HG03354 (cell line): ENCODE measurements at regions not wholly inside any gene's neighbourhood (a gene's known extent, or its start where the extent isn't known, plus 50 kb on each side); places are given as distances from the start of the nearest gene placed in this dataset.
"Not testable (repeated sequence)": the region's sequence is repeated elsewhere in the genome, so short reads cannot be mapped to it uniquely, and the experiment has no call there.

ENCODE experiments used
- ATAC-seq: cut with Tn5 transposase; IDR thresholded peaks from one replicate; pipeline ENCODE4 v1.9.1; 2021; ENCODE audit warnings: mild to moderate bottlenecking; ENCODE audit not compliant: unreplicated experiment, poor library complexity, severe bottlenecking

DNA sequence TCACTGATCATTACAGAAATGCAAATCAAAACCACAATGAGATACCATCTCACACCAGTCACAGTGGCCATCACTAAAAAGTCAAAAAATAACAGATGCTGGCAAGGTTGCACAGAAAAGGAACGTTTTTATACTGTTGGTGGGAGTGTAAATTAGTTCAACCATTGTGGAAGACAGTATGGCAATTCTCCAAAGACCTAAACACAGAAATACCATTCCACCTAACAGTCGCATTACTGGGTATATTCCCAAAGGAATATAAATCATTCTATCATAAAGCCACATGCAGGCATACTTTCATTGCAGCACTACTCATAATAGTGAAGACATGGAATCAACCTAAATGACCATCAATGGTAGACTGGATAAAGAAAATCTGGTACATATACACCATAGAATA lies 83.2 kb upstream of the ARID5B start:
- ATAC-seq, result not testable (repeated sequence)

DNA sequence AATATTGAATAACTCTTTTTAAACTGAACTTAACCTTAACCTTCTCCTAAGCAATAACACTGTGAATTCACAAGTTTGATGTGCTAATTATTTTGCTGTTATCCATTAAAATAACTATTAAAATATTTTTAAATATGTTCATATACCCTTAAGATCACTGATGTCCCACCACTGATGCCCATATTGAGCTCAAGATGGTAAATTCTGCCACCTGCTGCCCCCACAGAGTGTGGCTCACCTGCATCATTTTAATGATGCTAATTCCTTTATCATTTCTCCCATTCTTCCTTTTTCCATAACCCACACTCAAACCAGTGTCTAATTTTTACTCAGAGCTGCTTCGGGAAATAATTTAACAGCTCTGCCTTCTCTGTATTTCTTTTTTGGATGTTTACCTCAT lies 82.3 kb upstream of the ARID5B start:
- ATAC-seq, result no peak

DNA sequence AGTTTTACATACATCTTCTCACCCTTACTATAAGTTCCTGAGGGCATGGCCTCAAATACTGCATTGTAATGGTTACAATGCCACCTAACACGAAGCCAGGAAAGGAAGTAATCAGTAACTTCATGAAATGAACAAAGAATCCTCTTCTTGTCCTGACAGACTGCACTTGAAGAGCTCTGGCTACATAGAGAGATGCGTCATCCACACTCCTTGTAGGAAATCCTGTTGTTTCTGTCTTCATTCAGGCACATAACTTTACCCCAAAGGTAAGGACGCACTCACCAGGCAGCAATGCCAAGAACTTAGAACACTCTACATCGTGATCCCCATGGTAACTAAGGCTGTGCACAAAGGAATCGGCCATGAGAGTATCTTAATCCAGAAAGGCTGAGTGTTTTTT lies 80.3 kb upstream of the ARID5B start:
- no peak for ATAC-seq

DNA sequence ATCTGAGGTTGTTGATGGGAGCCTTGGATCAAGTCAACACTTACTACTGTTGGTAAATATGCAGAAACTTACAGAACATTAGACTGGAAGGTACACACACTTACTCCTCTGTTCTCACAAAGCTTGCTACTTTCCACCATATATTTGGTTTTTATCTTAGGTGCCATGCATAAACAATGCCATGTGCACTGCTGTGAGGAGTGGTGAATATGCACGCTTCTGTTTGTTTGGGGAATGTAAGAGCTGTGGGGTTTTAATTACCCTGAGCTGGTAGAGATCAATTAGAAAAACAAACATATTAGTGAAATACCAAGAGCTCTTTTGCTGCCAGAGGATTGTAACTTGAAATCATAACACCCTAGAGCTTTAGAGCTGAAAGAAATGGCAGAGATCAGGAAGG lies 79.8 kb upstream of the ARID5B start:
- ATAC-seq, result no peak

DNA sequence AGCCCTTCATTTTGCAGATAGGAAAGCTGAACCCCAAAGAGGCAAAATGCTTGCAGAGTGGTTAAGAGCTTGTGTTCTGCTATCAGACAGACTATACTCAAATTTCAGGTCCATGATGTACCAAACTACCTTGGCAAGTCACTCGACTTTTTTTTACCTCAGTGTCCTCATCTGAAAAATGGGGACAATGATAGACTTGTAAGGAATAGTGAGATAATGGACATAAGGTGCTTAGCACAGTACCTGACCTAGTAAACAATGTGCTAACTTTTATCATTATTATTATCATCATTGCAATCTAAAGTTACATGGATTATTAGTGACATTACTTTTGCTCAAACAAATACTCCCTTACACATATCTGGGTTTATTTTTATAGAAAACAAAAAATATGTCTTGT lies 79.4 kb upstream of the ARID5B start:
- ATAC-seq, result no peak

DNA sequence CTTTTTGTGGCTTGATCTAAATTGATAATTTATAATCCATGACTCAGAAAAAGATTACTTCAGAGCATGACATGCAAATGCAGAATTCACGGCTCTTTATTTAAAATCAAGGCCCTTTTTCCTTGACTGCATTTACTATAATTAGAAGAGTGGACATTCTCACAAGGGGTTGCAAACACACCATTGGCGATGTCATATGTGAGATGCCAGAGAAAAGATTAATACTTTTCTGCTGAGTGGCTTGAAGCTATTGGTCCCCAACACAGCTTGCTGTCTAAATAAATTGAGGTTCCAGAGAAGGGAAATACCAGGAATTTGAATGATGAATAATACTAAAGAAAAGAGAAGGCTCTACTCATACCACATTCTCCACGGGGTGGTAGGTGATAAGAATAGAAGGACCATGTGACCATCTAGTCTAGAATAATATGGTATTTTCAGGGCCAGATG lies 78.7 kb upstream of the ARID5B start:
- ATAC-seq, result no peak

DNA sequence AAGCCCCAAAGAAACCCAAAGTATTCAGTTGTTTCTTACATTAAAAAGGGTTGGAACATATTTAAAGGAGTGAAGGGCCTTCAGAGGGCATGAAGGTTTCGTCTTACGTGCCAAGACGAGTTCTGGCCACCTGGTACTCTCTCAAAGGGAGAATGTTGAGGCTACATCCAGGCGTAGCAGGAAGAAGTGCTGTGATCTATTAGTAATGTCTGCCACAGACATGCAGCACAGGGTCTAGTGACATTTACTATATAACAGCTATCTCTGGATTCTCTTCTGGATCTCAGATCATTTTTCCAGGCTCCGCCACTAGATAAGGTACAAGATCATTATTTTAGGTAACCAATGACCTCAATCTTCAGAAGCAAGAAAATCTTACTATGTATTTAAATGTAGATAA lies 76.5 kb upstream of the ARID5B start:
- ATAC-seq, result no peak

DNA sequence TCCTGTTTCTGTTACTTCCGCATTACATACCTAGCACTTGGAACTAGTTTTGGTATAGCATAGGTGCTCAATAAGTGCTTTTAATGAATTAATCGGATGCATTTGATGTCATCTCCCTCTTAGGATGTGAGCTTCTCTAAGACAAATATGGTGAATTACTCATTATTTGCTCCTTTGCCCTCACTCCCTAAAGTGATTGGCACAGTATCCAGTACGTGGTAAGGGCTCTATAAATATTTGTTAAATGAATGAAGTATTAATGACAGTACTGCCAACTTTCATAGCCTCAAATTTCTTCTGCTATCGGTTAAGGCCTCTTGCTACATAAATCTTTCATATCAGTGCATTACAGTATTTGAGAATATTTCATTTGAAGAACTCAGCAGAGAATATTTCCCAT lies 75.9 kb upstream of the ARID5B start:
- ATAC-seq, result no peak

DNA sequence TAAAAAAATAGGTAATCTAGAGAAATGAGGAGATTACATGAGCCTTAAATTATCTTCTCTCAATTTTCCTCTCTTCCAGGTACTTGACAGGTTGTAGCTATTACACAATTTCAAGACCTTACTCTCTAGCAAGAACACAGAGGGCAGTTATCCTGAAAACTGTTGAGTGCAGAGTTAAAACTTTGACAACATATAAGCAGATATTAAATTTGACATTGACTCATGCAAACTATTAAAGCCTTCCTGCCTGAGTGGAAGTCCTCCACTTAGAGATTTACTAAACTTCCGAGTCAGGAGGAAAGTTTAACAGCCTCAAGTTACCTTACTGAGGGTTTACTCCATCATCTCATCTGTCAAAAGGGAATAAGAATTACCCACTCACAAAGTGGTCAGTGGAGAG lies 73.5 kb upstream of the ARID5B start:
- ATAC-seq, result no peak

DNA sequence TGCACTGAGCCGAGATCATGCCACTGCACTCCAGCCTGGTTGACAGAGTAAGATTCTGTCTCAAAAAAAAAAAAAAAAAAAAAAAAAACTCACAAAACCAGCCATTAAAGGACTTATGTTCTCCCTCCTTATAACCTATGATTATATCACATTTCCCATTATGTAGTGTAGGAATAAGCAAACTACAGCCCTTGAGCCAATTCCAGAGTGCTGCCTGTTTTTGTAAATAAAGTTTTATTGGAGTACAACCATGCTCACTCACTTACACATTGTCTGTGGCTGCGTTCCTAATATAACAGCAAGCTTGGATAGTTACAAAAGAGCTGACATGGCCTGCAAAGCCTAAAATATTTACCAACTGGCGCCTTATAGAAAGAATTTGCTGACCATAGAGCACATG lies 72.7 kb upstream of the ARID5B start:
- no peak for ATAC-seq

DNA sequence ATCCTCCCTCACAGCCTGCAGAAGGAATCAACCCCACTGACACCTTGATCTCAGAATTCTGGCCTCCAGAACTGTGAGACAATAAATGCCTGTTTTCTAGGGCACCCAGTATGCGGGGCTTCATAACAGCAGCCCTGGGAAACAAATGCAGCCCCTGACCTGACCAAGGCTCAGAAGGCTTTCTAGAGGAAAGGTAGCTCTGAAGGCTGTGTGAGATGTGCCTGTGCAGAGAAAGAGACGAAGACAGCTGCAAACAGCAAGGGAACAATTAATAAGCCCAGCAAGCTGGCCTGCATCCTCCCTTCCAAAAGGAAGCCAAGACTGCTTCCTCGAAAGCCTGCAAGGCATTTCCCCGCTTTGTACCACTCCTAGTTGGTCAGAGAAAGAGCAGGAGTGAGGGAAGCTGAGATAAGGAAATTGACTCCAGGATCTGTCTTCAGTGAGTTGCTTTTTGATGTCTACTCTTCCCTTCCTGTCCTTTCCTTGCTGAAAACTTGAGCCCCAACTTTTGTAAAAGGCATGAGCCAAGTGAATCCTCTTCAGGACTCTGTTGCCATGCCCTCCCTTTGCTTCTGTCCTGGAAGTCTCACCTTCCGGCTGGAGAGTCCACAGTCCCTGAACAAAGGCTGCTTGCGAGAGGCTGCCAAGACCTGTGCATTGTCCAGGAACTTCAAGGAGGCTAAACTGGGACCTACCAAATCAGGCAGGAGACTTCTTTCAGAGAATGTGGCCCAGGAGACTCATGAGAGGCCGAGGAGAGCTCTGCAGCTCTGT lies 71.2 kb upstream of the ARID5B start:
- ATAC-seq, result no peak

DNA sequence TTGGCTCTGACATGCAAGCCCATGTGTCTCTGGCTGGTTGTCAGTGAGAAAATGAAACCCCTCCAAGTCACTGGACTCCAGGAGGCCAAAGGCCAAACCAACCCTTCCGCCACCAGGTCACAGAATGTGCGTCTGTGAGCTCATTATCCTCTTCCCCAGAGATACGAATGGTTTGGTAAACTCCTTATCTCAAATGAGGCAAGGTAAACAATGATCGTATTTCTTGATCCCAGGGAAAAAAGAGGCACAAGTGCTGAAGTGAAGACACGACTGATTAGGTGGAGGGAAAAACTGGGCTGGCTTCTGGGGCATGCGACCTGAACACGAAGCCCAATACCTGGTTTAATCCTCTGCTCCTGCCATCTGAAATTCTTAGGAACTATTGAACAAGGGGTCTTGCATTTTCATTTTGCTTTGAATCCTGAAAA lies 70.6 kb upstream of the ARID5B start:
- ATAC-seq, result no peak

DNA sequence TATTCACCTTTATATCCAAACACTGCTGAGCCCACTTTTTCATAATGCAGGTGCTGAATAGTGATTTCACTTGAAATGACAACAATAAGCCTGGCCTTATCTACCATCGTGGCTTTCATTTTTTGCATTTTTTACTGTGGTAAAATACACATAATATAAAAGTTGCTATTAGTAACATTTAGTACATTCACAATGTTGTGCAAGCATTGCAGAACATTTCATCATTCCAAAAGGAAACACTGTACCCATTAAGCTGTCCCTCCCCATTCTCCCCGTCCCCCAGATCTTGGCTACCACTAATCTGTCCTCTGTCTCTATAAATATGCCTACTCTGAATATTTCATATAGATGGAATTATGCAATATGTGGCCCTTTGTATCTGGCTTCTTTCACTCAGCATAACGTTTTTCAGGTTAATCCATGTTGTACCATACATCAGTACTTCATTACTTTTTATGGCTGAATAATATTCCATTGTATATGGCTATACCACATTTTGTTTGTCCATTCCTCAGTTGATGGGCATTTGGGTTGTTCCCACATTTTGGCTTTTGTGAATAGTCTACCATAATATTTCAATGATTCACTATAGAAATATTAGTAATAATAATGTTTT lies 68.5 kb upstream of the ARID5B start:
- no peak for ATAC-seq

DNA sequence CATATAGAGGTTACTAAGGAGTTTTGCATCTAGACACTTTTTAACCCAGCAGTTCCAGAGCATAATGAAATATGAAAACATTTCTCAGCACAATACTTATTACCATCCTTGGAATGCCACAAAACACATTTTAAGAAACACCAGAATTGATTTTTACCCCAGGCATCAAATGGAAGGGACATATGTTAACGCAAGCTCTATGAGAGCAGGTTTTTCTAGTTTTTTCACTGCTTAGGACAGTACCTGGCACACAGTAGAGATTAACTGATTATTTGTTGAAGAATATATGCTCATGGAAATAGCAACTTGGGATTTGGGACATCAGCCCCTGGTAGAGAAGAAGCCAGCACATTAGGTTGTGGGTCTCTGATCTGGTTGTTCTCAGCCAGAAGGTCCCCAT lies 67.0 kb upstream of the ARID5B start:
- ATAC-seq, result no peak

DNA sequence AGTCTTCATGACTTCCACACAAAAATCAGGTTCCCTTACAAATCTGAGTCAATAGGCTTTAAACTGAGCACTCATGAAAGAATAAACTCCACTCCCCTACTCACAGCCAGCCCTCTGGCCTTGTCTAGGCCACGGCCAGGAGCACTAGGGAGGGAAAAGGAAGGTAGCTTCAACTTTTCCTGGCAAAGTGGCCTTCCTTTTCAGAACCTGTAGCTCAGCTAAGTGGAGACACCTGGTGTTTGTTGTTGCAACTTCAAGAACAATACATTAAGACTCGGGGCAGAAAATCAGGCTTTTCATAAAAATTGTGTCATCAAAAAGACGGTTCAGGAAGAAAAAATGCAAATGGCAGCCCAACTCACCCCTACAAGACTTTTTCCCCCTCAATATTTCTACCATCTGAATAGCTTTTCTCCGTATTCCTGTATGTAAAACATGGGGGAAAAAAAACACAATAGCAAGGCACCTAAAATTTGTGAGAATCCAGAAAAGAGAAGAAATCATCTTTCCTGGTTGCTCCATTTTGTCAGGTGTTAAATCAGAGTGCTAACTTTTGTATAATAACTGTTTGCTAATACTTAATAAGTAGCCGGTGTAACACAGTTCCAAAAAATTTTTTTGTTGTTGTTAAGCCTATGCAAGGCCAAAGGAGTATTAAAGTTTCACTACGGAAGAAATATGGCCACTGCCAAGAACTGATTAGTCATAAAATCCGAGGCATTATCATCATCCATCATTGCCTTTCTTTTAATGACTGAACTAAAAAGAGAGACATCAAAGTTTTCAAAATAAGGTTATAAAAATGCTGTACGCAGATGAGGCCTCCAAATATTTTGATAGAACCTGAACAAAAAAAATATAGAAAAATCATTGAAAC lies 66.2 kb upstream of the ARID5B start:
- ATAC-seq, result peak; percentile 75

DNA sequence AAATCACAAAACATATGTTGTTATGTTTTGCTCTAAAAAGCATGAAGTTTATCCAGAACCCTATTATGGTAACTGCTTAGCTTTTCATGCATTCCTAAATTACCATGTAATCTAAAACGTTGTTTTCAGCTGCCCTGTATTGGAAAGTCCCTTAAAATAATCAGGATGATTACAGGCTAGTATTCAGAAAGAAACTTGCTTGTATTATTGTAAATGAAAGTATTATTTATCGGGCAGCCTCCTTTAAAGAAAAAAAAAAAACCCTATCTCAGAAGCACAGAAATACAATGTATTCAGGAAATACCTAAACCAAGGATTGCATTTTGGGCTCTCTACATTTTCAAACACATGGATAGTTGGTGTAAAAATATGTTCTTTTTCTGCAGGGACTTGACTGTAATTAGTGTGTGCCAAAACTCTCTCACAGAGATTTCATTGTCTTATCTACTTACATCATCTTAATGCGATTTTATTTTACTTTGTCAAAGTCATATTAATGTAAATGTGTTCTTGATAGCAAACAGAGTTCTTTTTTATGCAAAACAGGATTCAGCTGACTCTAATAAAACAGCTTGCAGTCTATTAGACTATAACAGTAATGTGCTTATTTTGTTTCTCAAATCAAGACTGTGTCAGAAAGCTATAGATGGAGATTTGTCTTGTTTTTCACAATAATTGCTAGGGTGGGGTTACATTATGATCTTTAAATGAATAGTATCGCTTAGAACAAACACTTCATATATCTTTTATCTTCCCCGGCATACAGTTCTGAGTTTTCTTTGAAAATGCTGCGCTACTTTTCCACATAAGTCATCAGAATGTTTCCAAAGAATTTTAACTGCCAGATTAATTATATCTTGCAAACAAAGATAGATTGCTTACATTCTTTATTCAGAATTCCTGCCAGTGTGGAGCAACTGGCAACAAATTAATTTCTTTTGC lies 65.3 kb upstream of the ARID5B start:
- no peak for ATAC-seq

DNA sequence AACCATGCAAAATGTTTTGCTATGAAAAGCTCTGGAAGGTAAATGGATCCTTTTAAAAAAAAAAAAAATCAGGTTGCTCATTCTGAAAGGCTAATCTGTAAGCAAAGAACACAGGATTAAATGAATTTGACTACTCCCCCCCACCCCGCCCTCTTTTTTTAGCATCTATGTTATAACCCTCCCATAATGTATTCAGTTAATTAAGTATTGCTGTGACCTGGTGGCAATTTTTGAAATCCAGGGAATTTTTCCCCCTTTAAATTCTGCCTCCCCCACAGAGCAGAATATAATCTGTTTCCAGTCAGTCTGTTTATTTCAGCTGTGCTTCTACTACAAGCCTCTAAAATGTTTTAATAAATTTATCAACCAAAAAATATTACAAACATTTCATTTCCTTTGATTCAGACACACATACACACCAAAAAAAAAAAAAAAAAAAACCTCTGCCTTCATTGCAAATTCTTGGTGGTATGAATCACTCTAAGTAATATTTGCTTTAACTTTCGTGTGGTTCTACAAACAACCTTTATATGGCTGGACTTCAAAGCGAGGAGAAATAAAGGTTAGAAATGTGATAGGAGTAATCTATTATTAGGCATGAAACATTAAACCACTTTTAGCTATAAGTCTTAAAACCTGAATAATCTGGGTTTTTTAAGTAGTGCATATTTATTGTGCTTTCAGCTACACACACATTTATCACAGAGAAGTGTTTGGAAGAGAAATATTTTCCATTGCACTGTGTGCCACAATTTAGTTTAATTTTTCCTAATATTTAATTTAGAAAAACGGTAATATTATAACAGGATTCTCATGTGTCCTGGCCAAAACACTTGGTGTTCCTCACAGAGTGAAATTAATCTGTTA lies 64.4 kb upstream of the ARID5B start:
- no peak for ATAC-seq

DNA sequence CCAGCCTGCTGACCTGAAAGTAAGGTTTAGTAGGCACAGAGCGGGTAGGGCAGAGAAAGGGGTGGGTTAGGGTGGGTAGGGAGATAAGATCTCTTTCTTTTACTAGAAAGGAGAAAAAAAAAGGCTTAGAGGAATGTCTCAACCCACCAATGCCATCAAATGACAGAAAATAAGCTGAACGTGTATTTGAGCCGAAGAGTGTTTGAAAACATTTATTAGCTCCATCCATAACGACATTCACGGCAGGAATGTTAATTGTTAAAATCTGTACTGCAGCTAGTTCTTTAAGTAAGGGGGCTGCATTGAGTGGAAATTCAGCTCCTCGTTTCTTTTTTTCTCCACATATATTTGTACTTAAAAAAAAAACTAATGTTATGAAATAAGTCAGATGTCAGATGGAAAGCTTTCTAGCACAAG lies 63.7 kb upstream of the ARID5B start:
- ATAC-seq, result no peak

DNA sequence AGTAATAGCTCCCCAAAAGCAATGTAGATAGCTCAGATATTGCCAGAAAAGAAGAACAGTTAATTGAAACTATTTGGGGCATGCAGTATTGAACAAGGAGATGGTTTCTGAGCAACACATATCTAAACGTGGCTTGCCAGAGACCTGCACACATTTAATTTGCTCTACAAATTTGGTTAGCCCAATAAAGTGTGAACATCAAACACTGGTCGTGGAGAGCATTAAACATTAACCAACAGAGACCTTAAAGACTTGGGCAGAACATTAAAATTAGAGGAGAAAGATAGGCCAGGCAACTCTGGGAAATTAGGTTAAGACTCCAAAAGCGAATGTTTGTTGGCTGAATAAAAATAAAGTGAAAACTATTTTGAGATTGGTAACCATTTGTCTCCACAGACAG lies 61.6 kb upstream of the ARID5B start:
- ATAC-seq, result no peak
